GM18861 (cell line): ENCODE measurements at regions not wholly inside any gene's neighbourhood (a gene's known extent, or its start where the extent isn't known, plus 50 kb on each side); places are given as distances from the start of the nearest gene placed in this dataset.

ENCODE experiments used
- ATAC-seq: cut with Tn5 transposase; IDR thresholded peaks from one replicate; pipeline ENCODE4 v1.9.1; 2021; ENCODE audit not compliant: unreplicated experiment

DNA sequence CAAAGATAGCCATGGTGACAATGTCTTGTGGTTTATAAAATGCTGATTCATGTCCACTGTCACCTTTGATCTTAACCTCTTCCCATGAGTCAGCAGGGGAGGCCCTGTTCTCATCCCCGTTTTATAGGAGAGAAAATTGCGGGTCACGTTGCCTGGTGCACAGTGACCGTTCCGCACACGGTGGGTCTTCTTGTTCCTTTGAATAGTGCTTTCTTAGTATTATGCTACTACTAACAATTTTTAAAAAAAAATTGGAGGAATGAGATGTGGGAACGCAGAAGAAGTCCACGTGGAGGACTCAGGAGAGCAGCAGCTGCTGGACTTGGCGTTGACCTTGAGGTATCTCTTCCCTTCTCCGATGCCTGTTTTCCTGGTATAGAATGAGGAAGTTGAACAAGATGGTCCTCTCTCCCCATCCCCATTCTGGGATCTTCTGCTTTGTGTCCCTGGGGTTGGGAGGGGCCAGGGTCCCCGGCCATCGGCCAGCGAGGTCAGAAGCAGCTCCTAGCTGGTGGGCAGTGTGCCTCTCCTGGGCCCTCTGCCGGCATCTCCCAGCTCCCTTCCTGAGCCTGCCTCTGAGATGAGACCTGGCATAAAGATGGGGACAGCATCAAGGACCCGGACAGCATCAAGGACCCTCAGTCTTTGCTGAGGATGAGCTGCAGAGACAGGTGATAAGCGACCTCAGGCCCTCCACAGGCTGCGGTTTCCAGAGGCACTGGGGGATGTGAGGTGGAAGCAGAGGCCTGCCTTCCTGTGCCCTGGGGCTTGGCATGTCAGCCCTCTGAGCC, 143.9 kb downstream of the C9orf50 start:
- ATAC-seq: no peak

GRCh38 chr9:129474740-129475404, 146.0 kb downstream of the C9orf50 start:
- ATAC-seq: no peak

DNA sequence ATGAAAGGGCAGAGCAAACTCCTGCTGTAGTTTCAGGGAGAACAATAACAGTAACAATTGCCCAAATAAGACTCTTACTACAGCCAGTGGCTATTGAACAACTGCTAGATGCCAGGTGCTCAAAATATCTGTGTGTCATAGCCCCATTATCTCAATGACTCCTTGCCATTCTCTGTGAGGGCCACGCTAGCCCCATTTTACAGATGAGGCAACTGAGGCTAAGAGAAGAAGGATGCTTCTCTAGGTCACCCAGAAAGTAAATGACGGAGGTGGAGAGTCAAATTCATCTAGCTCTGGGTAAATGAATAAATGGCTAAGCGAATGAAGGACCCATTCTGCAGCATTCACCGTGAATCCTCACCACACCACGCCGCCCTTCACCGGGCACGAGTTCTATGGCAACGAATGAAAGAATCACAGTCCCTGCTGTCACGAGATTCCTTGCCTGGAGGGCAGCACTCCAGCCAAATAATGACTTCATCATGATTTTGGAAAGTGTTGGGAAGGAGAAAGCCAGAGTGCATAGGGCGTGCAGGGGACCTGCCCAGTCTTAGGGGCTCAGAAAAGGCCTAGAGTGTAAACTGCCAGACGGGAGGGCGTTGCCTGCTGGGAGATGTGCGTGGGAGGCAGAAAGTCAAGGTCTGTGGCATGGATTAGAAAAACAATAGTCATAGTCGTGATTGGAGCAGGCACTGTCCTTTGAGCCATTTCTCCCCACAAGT, 147.2 kb downstream of the C9orf50 start:
- no peak for ATAC-seq

DNA sequence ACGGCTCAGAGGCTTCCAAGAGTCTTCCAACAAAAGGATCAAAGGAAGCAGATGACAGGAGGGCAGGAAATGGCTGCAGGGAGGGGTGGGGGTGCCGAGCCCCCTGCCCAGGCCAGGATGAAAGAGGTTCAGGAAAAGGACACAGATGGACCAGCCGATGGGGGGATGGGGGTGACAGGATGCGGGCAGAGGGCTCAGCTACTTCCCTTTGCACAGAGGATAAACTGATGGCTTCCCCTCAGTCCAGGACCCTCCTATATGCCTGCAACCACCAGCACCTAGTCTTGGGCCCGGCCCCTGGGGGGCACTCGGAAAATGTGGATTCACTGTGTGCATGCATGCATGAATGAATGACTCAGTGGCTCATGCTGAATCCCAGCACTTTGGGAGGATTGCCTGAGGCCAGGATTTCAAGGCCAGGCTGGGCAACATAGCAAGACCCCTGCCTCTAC, 148.2 kb downstream of the C9orf50 start:
- ATAC-seq: no peak

DNA sequence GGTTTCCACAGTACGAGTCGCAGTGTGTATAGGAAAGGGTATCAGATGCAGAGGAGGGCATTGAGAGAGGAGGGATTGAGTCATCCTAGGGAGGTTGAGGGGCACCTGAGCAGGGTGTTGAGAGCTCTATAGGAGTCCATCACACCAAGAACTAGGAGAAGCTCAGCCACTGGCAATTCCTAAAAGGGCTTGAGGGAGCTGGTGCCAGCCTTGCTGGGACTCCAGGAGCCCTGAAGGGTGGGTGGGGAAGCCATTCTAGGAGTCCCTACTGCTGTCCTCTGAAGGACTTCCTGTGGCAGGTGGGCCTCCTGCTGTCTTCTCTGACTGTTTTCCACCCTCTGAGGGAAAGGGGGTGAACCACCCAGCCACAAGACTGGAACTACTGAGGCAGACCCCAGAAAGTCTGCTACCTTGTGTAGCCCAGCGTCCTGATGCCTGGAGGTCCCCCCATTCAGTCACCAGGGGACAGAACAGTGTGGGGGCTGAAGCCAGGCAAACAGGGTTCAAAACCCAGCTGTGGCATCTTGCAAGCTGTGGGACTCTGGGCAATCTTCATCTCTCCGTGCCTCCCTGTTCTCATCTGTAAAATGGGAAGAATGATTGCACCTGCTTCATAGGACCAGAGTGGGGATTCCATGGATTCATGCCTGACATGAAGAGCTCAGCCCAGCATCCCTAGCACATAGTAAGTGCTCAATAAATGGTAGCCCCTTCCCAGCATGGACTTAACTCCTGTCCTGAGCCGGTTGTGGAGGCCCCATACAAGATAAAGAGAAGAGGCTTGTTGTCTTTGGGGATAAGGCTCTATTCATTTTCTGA, 149.5 kb downstream of the C9orf50 start:
- ATAC-seq: no peak

GRCh38 chr9:129469988-129470316, 150.9 kb downstream of the C9orf50 start:
- ATAC-seq: no peak

- no peak for ATAC-seq
These were observed 151.5 kb downstream of the C9orf50 start for GRCh38 chr9:129469188-129469987.

DNA sequence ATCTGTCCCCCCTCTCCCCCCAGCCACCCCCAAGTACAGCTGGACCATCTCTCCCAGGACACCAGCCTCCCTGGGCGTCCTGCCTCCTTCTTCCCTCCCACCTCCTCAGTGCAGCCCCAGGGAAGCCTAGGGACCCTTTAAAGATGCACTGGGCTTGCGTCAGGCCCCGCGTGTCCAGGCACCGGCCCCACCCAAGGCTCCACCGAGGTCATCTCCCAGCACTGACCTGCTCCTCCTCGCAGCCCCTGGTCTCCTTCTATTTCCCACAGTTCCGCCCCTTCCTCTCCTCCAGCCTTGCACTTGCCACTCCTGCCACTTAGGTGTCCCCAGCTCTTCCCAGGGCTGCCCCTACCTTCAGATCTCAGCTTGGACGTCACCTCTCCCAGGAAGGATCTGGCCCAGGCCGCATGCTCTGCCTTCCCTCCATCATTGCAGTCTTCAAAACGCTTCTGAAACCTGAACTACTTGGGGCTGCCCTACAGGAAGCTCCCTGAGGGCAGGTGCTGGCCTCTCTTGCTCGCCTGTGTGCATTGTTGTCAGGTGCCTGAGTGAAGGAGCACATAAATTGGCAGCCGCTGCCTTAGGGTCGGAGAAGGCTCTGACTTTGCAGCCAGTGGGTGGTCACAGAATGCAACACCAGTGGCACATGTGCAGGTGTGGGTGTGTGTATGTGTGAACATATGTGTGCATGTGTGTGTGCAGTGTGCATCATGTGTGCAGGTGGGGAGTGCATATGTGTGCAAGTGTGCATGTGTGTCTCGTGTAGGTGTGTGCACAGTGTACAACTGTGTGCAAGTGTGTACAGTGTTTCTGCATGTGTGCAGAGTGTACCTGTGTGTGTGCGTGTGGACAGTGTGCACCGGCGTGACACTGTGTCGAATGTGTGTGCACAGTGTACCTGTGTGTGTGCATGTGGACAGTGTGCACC, 152.9 kb downstream of the C9orf50 start:
- no peak for ATAC-seq

- no peak for ATAC-seq
These were observed 153.8 kb downstream of the C9orf50 start for GRCh38 chr9:129467004-129467588.

- no peak for ATAC-seq
These were observed 154.9 kb downstream of the C9orf50 start for GRCh38 chr9:129465834-129466535.

DNA sequence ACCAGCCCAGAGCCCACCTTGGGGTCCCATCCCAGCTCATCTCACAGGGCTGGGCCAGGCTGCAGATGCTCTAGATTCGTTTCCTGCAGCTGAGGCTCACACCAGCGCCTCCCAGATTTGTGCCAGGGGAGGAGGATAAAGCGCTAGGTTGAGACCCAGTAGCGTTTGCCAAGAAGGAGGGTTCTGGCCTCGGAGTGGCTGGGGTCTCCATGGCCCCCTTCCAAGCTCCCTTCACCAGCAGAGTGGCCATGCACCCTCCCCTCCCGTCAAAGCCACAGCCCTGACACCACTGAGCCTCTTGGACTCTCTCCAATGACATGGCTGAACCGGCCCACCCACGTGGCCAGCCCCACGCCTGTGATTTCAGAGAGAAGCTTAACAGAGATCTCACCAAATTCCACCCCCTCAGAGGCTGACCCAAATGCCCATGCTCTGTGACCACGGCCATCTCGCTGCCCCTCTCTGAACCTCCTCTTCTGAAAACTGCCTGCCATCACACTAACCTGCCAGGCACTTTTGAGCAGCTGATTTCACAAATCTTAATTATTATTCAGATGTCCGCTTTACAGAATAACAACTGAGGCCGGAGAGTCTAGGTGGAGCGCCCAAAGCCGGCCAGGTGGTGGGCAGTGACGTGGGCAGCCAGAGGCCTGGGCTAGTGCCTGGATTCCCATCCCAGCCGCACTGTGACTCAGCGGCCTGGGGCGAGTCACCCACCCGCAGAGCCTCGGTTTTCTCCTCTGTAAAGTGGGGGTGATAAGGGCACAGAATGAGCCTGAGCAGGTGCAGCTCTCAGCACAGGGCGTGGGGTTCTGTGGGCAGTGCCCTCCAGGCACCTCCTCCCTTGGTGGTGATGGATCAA, 155.7 kb downstream of the C9orf50 start:
- no peak for ATAC-seq

DNA sequence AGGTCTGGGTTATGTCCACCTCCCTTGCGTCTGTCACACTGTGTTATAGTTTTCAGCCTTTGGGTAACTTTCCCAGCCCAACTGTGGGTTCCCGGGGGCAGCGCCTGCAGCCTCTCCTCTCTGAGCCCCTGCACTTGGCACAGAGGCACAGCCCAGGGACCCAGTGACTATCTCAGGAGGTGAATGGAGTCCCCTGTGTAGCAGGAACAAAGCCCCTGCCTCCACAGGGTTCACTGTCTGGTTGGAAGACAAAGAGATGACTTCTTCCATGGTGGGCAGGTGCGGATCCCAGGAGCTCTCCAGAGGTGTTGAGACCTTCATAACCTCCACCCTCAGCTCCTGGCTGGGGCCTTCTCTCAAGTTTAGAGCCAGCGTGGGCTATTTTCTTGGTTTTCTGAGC, 156.9 kb downstream of the C9orf50 start:
- ATAC-seq: no peak

DNA sequence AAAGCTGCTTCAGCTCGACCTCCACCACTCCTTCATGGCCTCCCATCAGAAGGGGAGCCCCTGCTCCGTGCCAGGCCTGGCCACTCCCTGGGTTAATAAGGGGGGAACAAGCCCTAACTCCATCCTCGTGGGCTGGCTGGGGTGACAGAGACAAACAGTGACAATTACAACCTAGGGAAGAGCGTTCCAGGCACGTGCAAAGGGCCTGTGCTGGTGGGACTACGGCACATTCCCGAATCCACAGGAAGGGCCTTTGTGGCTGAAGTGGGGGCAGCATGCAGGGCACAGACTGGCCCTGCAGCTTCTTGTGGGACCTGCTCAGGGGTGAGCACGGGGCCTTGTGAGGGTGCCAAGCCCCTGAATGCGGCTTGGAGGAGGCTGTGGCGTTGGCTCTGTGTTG, 157.4 kb downstream of the C9orf50 start:
- no peak for ATAC-seq

DNA sequence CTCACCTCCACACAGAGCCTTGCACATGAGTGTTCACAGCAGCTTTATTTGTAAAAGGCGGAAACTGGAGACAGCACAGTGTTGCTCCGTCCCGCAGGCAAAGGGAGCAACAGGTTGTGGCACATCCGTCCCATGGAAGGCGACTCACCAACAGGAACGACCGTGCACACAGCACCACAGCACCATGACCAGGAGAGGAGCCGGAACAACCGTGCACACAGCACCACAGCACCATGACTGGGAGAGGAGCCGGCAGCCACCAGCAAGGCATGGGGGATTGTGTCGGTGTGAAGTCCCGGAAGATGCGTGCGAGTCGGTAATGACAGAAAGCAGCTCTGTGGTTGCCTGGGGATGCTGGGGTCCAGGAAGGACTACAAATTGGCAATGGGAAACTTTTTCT, 158.5 kb downstream of the C9orf50 start:
- no peak for ATAC-seq

DNA sequence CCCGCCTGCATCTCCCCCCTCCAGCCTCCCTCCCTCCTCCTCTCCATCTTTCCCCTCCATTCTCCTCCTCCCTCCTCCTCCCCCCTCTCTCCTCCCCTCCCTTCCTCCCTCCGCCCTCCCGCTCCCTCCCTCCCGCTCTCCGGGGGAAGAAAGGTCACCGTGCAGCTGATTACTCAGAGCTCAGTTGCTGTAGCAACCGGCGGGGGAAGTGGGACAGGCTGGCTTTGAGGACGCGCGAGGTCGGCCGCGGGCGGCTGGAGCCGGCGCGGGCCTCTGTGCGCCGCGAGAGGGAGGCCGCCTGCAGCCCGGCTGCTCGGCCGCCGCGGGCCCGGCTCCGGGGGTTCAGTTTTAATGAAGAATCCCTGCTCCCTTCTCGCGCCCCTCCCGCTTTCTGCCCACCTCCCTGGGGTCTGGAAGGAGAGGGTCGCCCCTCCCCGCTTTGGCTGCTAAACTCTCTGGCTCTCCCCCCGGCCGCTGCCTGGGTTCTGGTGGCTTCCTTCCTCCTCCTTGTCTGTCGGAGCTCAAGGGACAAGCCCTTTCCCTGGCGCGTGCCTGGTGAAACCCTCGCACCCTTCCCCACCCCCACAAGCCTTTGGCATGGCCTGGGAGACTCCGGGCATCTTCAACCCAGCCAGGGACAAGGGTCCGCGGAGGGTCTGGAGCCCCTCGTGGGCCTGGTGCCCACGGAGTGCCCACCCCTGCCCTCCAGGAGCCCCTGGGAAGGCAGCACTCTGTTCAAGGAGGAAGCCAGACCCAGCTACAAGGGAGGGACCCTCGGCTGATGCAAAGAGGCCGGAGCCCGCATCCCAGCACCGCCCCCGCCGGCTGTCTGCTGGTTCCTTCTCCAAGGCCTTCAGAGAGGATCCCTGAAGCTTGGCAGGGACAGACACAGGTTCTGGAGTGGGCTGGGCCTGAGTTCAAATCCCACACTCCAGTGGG, 160.3 kb downstream of the C9orf50 start:
- ATAC-seq: peak; percentile 62
